ENCODE measurements at regions not wholly inside any gene's neighbourhood (a gene's known extent, or its start where the extent isn't known, plus 50 kb on each side); places are given as distances from the start of the nearest gene placed in this dataset.

GRCh38 chr5:2488593-2488992 lies 262.9 kb downstream of the IRX2 start:
- no peak for DNase-seq

- no peak for DNase-seq
Measured at GRCh38 chr5:2487152-2487763, 264.2 kb downstream of the IRX2 start.

DNA sequence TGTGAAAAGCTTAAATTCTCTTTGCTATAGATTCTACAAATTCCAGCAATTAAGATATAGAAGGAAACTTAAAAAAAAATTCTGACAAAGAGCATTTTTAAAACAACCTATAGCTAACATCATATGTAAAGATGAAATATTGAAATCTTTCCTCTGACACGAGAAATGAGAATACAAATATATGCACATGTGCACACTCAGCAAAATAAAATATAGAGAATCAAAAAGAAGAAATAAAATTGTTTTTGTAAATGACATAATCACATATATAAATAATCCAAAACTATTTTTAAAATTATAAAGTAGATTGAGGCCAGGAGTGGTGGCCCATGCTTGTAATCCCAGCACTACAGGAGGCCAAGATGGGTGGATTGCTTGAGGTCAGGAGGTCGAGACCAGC lies 265.1 kb downstream of the IRX2 start:
- no peak for DNase-seq

- no peak for DNase-seq
Measured at GRCh38 chr5:2482778-2483177, 268.7 kb downstream of the IRX2 start.

DNA sequence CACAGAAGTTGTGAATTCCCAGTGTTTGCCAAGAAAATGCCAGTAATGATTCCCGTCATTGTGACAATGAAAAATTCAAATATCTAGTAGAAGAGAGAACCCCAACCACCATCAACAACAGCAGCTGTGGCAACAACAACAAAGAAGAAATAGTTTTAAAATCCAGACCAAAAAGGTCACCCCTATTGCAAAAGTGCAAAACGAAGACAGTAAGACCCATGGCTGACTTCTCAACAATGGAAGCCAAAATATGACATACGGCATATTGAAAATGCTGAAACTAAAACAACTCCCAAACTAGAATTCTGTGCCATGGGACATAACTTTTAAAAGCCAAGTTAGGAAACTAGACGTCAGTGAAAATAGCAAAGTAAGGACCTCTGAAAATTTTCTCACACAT lies 270.6 kb downstream of the IRX2 start:
- no peak for DNase-seq

DNA sequence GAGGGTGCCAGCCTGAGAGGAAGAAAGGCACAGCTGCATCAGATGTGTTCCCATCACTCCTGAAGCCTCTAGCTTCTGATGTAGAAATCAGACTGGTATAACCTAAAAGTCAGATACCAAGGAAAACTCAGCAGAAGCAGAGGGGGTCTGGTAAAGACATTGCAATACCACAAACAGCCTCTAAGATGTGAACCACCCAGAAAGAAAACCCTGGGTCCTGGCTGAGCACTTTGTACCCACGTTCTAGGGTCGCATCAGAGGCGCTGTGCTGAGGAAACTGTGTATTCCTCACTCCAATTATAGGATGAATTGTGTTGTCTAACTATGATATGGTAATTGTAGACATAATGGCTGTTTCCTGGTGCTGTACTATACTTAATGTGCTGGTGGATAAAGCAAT lies 275.6 kb downstream of the IRX2 start:
- no peak for DNase-seq

- DNase-seq, result no peak
Measured at GRCh38 chr5:2472670-2473069, 278.8 kb downstream of the IRX2 start.

- DNase-seq, result no peak
Measured at GRCh38 chr5:2471152-2471879, 280.2 kb downstream of the IRX2 start.

DNA sequence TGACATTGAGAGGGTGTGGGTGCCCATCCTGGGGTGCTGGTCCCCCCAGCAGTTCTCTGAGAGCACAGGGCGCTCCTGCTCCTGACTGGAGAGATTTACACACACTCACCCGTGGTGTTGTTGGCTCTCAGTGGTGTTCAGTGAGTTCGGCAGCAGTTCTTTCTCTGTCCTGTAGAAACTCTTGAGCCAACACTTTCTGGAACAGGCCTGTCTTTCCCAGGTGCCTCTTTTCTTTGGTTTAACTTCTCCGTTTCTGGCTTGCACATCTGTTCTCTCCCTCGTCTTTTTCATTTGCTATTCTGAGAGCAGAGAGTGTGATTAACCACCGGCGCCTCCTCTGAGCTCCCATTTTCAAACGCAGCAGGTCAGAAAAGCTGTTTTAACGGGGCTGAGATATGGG lies 284.5 kb downstream of the IRX2 start:
- no peak for DNase-seq

- no peak for DNase-seq
Measured at GRCh38 chr5:2465383-2465782, 286.1 kb downstream of the IRX2 start.

GRCh38 chr5:2464141-2464540 lies 287.3 kb downstream of the IRX2 start:
- DNase-seq, result no peak

DNA sequence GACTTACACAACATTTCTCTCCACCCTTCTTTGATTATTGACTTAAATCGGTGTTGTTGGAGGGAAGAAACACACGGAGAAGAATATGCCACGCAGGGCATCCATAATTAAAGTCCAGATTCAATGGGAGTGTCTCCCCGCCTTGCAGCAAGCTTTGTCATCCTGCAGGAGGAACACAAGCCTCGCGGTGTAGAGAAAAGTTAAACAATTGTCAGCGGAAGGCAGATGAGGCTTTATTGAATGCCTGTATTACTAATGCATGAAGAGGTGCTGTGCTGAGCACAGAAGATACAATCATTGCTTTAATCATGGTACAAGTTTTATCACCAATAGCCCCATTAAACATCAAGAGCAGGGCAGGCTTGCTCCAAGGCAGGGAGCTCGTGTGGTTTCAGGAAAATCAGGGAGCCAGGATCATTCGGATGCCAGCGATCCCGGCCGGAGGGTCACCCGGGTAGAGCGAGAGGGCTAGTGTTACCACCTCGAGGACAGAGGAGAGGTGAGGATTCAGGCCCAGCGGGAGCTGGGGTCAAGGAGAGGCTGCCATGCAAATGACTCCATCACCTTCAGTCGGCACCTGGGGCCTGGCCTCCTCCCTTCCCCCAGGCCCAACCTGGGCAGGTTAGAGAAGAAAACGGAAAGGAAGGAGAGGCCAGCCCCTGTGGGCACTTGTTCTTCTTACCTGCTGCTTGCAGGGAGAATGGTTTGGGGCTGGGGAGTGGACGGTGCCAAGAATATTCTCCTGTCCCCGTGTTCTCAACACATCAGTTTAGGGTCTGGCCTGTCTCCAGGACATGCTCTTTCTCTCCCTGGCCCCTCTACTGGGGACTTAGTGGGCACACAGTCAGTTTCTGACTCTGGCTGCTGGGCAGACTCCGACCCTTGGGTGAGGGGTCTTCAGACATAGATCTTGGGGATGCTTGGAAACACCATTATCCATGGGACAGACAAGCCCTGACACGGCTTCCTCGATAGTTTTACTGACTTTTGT lies 289.5 kb downstream of the IRX2 start:
- no peak for DNase-seq

DNA sequence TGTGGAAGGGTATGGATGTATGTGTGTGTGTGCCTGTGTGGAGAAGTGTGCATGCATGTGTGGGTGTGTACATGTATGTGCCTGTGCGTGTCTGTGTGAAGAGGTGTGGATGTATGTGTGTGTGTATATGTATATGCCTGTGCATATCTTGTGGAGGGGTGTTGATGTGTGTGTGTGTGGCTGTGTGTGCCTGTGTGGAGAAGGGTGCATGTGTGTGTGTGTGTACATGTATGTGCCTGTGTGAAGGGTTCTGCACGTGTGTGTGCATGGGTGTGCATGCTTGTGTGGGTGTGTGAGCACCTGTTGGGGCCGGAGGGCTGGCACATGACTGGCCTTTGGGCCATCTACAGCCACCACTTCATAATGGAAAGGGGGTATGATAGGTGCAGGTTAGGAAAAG lies 291.4 kb downstream of the IRX2 start:
- no peak for DNase-seq

GRCh38 chr5:2459251-2459650 lies 292.2 kb downstream of the IRX2 start:
- no peak for DNase-seq

- no peak for DNase-seq
Measured at GRCh38 chr5:2455878-2456277, 295.6 kb downstream of the IRX2 start.

DNA sequence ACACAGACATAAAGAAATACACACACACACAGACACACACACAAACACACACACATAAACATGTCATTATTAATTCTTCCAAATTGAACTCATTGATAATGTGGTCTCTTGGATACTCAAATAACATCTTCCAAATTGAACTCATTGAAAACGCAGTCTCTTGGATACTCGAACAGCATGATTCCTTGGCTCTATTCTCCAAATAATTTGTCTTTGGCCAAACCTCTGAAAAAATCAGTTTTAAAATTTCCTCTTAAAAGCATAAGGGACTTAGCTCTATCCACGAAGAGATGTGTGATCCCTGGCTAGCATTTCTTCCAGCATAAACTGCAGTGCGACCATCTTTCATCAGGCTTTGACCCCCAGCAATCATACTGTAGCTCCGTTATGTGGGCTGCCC lies 296.6 kb downstream of the IRX2 start:
- DNase-seq, result no peak

DNA sequence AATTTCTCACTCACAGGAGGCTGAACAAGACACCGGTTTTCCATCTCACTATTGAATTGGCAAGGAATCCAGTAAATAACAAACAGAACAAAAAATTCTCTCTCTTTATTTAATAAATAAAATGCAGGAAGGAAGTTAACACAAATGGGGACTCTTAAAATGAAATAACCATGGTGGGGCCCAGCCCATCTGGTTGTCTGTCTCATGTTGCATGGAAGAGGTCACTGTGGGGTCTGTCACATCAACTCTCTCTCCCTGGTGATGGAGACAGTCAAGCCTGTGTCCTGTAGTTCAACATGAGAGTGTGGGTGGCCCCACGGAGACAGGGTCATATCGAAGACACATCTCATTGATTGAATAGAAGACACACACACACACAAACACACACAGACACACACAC lies 297.7 kb downstream of the IRX2 start:
- DNase-seq, result no peak

DNA sequence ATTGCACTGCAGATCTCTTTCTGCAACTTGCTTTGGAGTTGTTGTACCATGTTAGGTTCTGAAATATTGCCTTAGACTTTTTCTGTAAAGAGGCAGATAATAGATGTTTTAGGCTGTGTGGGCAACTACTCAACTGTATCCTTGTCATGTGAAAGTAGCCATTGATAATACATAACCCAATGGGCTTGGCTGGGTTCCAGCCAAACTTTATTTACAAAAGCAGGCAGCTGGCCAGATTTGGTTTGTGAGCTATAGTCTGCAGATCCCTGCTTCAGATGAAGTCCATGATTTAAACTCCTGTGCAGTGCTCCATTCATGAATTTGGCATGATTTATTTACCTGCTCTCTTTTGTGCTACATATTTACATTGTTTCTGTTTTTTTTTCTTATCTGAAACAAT lies 300.4 kb downstream of the IRX2 start:
- DNase-seq, result no peak

GRCh38 chr5:2442496-2443354 lies 308.8 kb downstream of the IRX2 start:
- no peak for DNase-seq

- DNase-seq, result no peak
Measured at GRCh38 chr5:2441495-2442180, 309.8 kb downstream of the IRX2 start.

- DNase-seq, result no peak
Measured at GRCh38 chr5:2439608-2440007, 311.9 kb downstream of the IRX2 start.

DNA sequence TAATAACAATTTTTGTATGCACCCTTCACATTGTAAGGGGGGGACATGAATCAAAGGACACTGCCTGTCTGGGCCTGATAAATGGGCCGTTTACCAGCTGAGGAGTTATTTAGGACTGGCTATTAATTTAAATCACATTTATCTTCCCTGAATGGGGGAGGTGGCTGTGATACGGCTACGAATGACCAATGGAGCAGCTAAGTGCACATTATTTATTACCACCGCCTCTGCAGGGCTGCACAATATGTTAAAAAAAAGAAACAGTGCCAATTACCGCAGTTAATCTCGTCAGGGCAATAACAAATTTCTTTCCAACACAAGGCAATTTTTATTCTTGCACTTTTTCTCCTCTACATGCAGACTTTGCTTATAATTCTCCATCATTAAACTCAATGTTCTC lies 318.4 kb downstream of the IRX2 start:
- no peak for DNase-seq
